AG04449 (cell line): ENCODE measurements at regions not wholly inside any gene's neighbourhood (a gene's known extent, or its start where the extent isn't known, plus 50 kb on each side); places are given as distances from the start of the nearest gene placed in this dataset.

Source experiments
- CTCF ChIA-PET: fragments of 350-600 bp; formaldehyde crosslinking; extraction: SDS; loops from one replicate; lab custom pipeline; 2021; ENCODE audit warnings: antibody characterized with exemption; lab: Yijun Ruan, JAX
- POLR2A ChIA-PET: fragments of 400-600, 350-600 bp; formaldehyde crosslinking; extraction: SDS; loops from one replicate; lab custom pipeline; 2020; ENCODE audit warnings: antibody characterized with exemption, inconsistent platforms; lab: Yijun Ruan, JAX
- DNase-seq: peaks from one replicate; pipeline ENCODE4 v3.0.0-alpha.2; 2010; ENCODE audit warnings: low read depth, low spot score
- H3K4me3 ChIP-seq: 2 replicates; pipeline ENCODE4 v1.5.1; 2011; ENCODE audit warnings: low read depth, mild to moderate bottlenecking, control low read depth, low read length
- CTCF ChIP-seq: IDR thresholded peaks from one replicate; pipeline ENCODE4 v1.5.1; 2011; ENCODE audit warnings: mild to moderate bottlenecking, moderate library complexity, low read length, control low read depth, inconsistent platforms; ENCODE audit not compliant: insufficient read depth; ENCODE audit errors: missing control alignments

- no peak overlapping the region for H3K4me3 ChIP-seq
- no peak for DNase-seq
- POLR2A ChIA-PET, result no interaction called here
- TF ChIP-seq CTCF, result no peak
- CTCF ChIA-PET, result no interaction called here
Observed at GRCh38 chr13:34425327-34425949, 516.6 kb upstream of the NBEA start.

GRCh38 chr13:34428911-34429310 lies 513.2 kb upstream of the NBEA start:
- ChIA-PET CTCF (no interaction called here), POLR2A (no interaction called here)
- no peak overlapping the region for H3K4me3 ChIP-seq
- no peak for TF ChIP-seq CTCF
- DNase-seq, result no peak

- no peak overlapping the region for H3K4me3 ChIP-seq
- TF ChIP-seq CTCF, result no peak
- DNase-seq, result no peak
- CTCF ChIA-PET, result no interaction called here
- POLR2A ChIA-PET, result no interaction called here
Observed at GRCh38 chr13:34430294-34430693, 511.8 kb upstream of the NBEA start.

GRCh38 chr13:34431827-34432581 lies 510.1 kb upstream of the NBEA start:
- no peak for TF ChIP-seq CTCF
- CTCF ChIA-PET, result no interaction called here
- H3K4me3 ChIP-seq, result no peak overlapping the region
- DNase-seq, result no peak
- POLR2A ChIA-PET, result no interaction called here

- H3K4me3 ChIP-seq, result no peak overlapping the region
- ChIA-PET POLR2A (no interaction called here), CTCF (no interaction called here)
- DNase-seq, result no peak
- no peak for TF ChIP-seq CTCF
Observed at GRCh38 chr13:34435338-34435737, 506.7 kb upstream of the NBEA start.

- no peak overlapping the region for H3K4me3 ChIP-seq
- DNase-seq, result no peak
- ChIA-PET POLR2A (no interaction called here), CTCF (no interaction called here)
- TF ChIP-seq CTCF, result no peak
Observed at GRCh38 chr13:34437873-34438272, 504.2 kb upstream of the NBEA start.
